Fibroblast of peridontal ligament (primary cell): ENCODE measurements at regions not wholly inside any gene's neighbourhood (a gene's known extent, or its start where the extent isn't known, plus 50 kb on each side); places are given as distances from the start of the nearest gene placed in this dataset.
A peak's percentile ranks its signal among the peaks of the same experiment; 100 is the strongest.
"Not testable (repeated sequence)": the region's sequence is repeated elsewhere in the genome, so short reads cannot be mapped to it uniquely, and the experiment has no call there.

Experiments used
- DNase-seq: peaks from one replicate; pipeline ENCODE4 v3.0.0-alpha.2; 2010; ENCODE audit errors: extremely low read depth

GRCh38 chr16:29258946-29259634 is 147.4 kb downstream of the NPIPB11 start:
- DNase-seq: not testable (repeated sequence)

DNA sequence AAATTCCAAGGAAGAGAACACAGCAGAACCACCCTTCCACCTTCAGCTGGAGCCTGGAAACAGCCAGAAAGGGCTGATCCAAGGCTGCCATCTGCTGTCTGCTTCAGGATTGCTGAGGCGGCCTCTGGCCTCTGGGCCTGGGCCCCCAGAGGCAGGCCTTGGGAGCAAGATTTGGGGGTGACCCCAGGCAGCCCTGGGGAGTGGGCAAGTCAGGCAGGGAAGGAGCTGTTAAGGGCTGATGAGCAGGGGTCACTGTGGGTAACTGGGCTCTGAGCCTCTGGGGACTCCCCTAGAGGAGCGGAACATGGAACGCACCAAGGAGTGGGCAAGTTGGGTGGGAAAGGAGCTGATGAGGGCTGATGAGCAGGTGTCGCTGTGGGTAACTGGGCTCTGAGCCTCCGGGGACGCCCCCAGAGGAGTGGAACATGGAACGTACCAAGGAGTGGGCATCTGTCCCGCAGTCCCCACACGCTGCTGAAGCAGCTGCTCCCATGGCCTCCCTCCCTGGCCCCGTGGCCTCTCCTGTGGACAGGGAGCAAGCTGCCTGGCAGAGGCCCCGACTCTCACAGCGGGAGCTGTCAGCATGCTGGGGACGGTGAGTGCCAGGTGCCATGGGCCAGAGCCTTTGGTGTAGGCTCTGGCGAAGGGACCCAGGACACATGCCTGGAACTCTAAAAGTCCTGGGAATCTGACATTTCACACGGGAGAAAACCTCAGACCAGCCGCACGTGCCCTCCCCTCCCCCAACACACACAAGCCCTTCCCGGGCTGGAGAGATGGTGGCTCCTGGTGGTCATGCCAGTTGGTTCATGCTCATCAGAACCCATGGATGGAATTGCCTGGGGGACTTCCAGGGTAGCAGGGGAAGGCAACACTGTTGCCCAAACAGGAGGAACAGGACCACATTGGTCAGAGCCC is 148.8 kb downstream of the NPIPB11 start:
- DNase-seq: not testable (repeated sequence)

DNA sequence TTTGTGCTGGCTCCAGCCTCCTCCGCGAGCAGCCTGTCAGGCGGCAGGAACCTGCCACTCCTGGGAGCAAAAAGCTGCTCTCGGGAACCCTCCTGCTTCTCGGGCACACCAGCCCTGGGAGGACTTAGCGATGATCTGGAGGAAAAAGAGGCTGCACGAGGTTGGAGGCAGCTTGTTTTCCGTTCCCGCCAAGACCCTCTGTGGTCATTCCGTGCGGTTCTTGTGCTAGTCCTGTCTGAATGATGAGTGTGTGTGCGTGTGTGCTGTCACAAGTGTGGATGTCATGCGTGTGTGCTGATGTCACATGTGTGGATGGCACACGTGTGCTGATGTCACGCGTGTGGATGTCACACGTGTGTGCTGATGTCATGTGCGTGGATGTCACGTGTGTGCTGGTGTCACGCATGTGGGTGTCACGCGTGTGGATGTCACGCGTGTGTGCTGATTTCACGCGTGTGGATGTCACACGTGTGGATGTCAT is 150.0 kb downstream of the NPIPB11 start:
- no peak for DNase-seq

- DNase-seq: not testable (repeated sequence)
Observed at GRCh38 chr16:29255957-29256356, 150.6 kb downstream of the NPIPB11 start.

DNA sequence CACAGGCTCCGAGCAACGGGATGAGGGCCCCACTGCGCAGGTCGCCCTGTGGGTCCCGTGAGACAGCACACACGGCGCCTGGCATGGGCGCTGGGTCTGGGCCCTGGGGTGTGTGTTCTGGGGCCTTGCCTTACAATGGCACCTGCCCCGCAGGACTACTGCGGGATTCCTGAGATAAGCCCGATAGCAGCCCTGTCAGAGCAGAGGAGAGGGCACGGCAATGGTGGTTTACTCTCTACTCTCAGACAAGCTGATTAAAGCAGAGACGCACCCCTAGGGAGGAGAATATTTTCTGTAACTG is 151.1 kb downstream of the NPIPB11 start:
- not testable (repeated sequence) for DNase-seq

GRCh38 chr16:29254676-29255495 is 151.6 kb downstream of the NPIPB11 start:
- no peak for DNase-seq

GRCh38 chr16:29253716-29254590 is 152.6 kb downstream of the NPIPB11 start:
- not testable (repeated sequence) for DNase-seq

GRCh38 chr16:29253066-29253590 is 153.4 kb downstream of the NPIPB11 start:
- not testable (repeated sequence) for DNase-seq

- not testable (repeated sequence) for DNase-seq
Observed at GRCh38 chr16:29252311-29252710, 154.2 kb downstream of the NPIPB11 start.

GRCh38 chr16:29251571-29252011 is 154.9 kb downstream of the NPIPB11 start:
- not testable (repeated sequence) for DNase-seq

- peak; percentile 32 for DNase-seq
Observed at GRCh38 chr16:29250923-29251434, 155.5 kb downstream of the NPIPB11 start.

GRCh38 chr16:29250469-29250868 is 156.0 kb downstream of the NPIPB11 start:
- DNase-seq: not testable (repeated sequence)

DNA sequence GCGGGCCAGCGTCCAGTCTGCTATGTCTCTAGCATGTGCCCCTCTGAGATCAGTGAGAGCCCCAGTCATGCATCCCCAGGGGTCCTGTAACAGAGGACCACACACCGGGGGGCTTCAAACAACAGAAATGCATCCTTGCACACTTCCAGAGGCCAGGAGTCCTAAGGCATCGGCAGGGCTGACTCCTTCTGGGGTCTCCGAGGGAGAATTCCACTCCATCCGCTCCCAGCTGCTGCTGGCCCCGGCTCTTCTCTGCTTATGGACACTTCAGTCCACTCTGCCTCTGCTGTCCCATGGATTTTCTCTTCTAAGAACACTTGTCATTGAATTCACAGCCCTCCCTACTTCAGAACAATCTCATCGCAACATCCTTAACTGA is 157.6 kb downstream of the NPIPB11 start:
- DNase-seq: not testable (repeated sequence)

- not testable (repeated sequence) for DNase-seq
Observed at GRCh38 chr16:29248306-29248939, 158.1 kb downstream of the NPIPB11 start.

DNA sequence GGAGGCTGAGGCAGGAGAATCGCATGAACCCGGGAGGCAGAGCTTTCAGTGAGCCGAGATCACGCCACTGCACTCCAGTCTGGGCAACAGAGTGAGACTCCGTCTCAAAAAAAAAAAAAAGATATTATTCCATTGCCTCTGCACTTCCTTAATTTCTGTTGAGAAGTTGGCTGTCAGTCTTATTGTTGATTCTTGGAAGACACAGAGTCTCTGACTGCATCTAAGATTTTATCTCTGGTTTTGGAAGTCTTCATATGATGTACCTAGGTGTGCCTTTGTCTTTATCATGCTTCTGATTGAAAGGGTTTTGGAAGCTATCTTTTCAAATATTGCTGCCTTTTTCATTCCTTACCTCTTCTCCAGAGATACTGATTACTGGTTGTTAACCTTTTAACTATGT is 160.4 kb downstream of the NPIPB11 start:
- DNase-seq: not testable (repeated sequence)

GRCh38 chr16:29237971-29238370 is 168.5 kb downstream of the NPIPB11 start:
- no peak for DNase-seq

- not testable (repeated sequence) for DNase-seq
Observed at GRCh38 chr16:29237495-29237894, 169.0 kb downstream of the NPIPB11 start.

- DNase-seq: not testable (repeated sequence)
Observed at GRCh38 chr16:29237023-29237422, 169.5 kb downstream of the NPIPB11 start.

GRCh38 chr16:29235836-29236370 is 170.6 kb downstream of the NPIPB11 start:
- DNase-seq: not testable (repeated sequence)
